ENCODE measurements at regions not wholly inside any gene's neighbourhood (a gene's known extent, or its start where the extent isn't known, plus 50 kb on each side); places are given as distances from the start of the nearest gene placed in this dataset.
"Not testable (repeated sequence)": the region's sequence is repeated elsewhere in the genome, so short reads cannot be mapped to it uniquely, and the experiment has no call there.

- BruUV-seq (replicated peaks); H3K27ac ChIP-seq (ENCODE audit: extremely low read length, insufficient read depth, low read length); H3K4me1 ChIP-seq (ENCODE audit: insufficient read depth, low read length); in situ Hi-C loops (cut with HindIII; ENCODE audit: extremely low pct_ligation_motif_present, low pct_unique_long_range_greater_than_20kb); FAIRE-seq; H2AFZ ChIP-seq (ENCODE audit: low read length); H4K20me1 ChIP-seq (ENCODE audit: insufficient read depth, low read length); H3K27me3 ChIP-seq (ENCODE audit: control insufficient read depth in 1 of 2, insufficient read depth in 2 of 2, low read length in 2 of 2); H3K9me3 ChIP-seq (ENCODE audit: low read length); intact Hi-C loops (cut with micrococcal nuclease; ENCODE audit: unreplicated experiment); CTCF ChIA-PET (ENCODE audit: low intra/inter-chr PET ratio, low total read pairs); POLR2A ChIA-PET; H3K79me2 ChIP-seq (ENCODE audit: insufficient read depth, low read length); H3K4me2 ChIP-seq (ENCODE audit: low read depth, low read length); H3K36me3 ChIP-seq (replicated peaks in 1 of 2; ENCODE audit: control insufficient read depth in 1 of 2, insufficient read depth in 2 of 2, low read length in 2 of 2); DNase-seq (ENCODE audit: low spot score); H3K4me3 ChIP-seq (replicated peaks in 1 of 3; ENCODE audit: insufficient read depth in 1 of 3, low read depth in 2 of 3, low read length in 3 of 3); ATAC-seq; H3K9ac ChIP-seq (ENCODE audit: insufficient read depth, low read depth, low read length): not testable (repeated sequence)
- no CpG with 5 or more reads among the region's 3 CpGs for WGBS (ENCODE audit: low lambda C conversion rate)
These were observed 87.8 kb downstream of the TENT5D start for GRCh38 chrX:80508083-80508482.

GRCh38 chrX:80511969-80512760, 91.9 kb downstream of the TENT5D start:
- no TSS peak for BruUV-seq (replicated peaks)
- no peak for ATAC-seq
- Histone ChIP-seq H3K4me3 (replicated peaks in 1 of 3; ENCODE audit: insufficient read depth in 1 of 3, low read depth in 2 of 3, low read length in 3 of 3) (no peak overlapping the region), H3K27me3 (ENCODE audit: control insufficient read depth in 1 of 2, insufficient read depth in 2 of 2, low read length in 2 of 2) (no peaks in the 10 kb centered on the region), H3K4me2 (ENCODE audit: low read depth, low read length) (no peak overlapping the region), H3K79me2 (ENCODE audit: insufficient read depth, low read length) (no peaks in the 10 kb centered on the region), H2AFZ (ENCODE audit: low read length) (no peak overlapping the region), H3K9me3 (ENCODE audit: low read length) (no peaks in the 10 kb centered on the region), H3K4me1 (ENCODE audit: insufficient read depth, low read length) (no peaks in the 10 kb centered on the region), H3K27ac (ENCODE audit: extremely low read length, insufficient read depth, low read length) (no peak overlapping the region), H4K20me1 (ENCODE audit: insufficient read depth, low read length) (no peaks in the 10 kb centered on the region), H3K9ac (ENCODE audit: insufficient read depth, low read depth, low read length) (no peak overlapping the region), H3K36me3 (replicated peaks in 1 of 2; ENCODE audit: control insufficient read depth in 1 of 2, insufficient read depth in 2 of 2, low read length in 2 of 2) (no peaks in the 10 kb centered on the region)
- intact Hi-C loops (cut with micrococcal nuclease; ENCODE audit: unreplicated experiment) (no loop called here), in situ Hi-C loops (cut with HindIII; ENCODE audit: extremely low pct_ligation_motif_present, low pct_unique_long_range_greater_than_20kb) (no loop called here)
- ChIA-PET CTCF (ENCODE audit: low intra/inter-chr PET ratio, low total read pairs) (no interaction called here), POLR2A (no interaction called here)
- FAIRE-seq: no peak
- DNase-seq (ENCODE audit: low spot score): no peak
- WGBS (ENCODE audit: low lambda C conversion rate): 1% methylated on average over 7 of the region's 7 CpGs
- TF ChIP-seq CHCHD3 (CRISPR knock-in tag; IDR thresholded peaks at IDR 0.05): no peak
- TF ChIP-seq RBAK (CRISPR knock-in tag; IDR thresholded peaks at IDR 0.05): no peak
- no peak for TF ChIP-seq HOMEZ (CRISPR knock-in tag; IDR thresholded peaks at IDR 0.05; ENCODE audit: low read depth)
- no peak for TF ChIP-seq NFE2L1 (CRISPR knock-in tag; IDR thresholded peaks at IDR 0.05; ENCODE audit: borderline replicate concordance)
- TF ChIP-seq ATF2 (CRISPR knock-in tag; IDR thresholded peaks at IDR 0.05): no peak
- TF ChIP-seq ZBTB49 (CRISPR knock-in tag; IDR thresholded peaks at IDR 0.05; ENCODE audit: borderline replicate concordance): no peak
- no peak for TF ChIP-seq CEBPZ (IDR thresholded peaks at IDR 0.05; ENCODE audit: low read length)
- no peak for TF ChIP-seq TSC22D2 (CRISPR knock-in tag; IDR thresholded peaks at IDR 0.05; ENCODE audit: borderline replicate concordance)
